Stimulated activated effector memory CD8-positive, alpha-beta T cell treated with anti-CD3 and anti-CD28 coated beads, Interleukin-12 subunit alpha, Interleukin-12 subunit beta, amount 100 ng/mL, for 72 hours (primary cell): ENCODE measurements at regions not wholly inside any gene's neighbourhood (a gene's known extent, or its start where the extent isn't known, plus 50 kb on each side); places are given as distances from the start of the nearest gene placed in this dataset.

Experiments
- ATAC-seq: fragments of 150-1000 bp; cut with Tn5 transposase; 2 replicates; pipeline ENCODE4 v1.10.0; 2021
- DNase-seq, 2 donors: peaks; one replicate each; pipeline ENCODE4 v3.0.0; 2021 to 2022; ENCODE audit warnings: low spot score in 2 of 2
- H3K27ac Mint-ChIP-seq: one replicate; pipeline ENCODE4 v1.8.0; 2022; ENCODE audit warnings: mild to moderate bottlenecking, mixed read lengths
- H3K36me3 Mint-ChIP-seq: one replicate; pipeline ENCODE4 v1.8.0; 2022; ENCODE audit warnings: mild to moderate bottlenecking, mixed read lengths
- H3K4me1 Mint-ChIP-seq: one replicate; pipeline ENCODE4 v1.8.0; 2022; ENCODE audit warnings: mixed read lengths
- H3K4me3 Mint-ChIP-seq: one replicate; pipeline ENCODE4 v1.8.0; 2022; ENCODE audit warnings: mild to moderate bottlenecking, mixed read lengths
- H3K9me3 Mint-ChIP-seq: one replicate; pipeline ENCODE4 v1.8.0; 2022; ENCODE audit warnings: mixed read lengths

DNA sequence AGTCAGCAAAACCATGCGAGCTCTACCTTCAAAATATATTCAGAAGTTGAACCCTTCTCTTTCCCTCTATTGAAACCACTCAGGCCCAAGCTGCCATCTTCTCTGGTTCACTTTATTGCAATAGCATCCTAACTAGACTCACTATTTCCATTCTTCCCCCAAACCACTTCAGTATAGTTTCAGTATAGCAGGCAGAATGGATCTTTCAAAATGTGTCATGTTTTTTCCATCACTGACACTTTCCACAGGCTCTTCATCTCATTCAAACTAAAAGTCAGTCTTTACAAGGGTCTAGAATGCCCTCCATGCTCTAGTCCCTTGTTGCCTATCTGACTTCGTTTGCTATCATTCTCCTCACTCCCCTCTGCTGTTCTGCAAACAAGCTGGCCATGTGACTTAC lies 274.4 kb downstream of the IDS start:
- Mint-ChIP-seq H3K4me3 (no peak overlapping the region), H3K4me1 (no peaks in the 10 kb centered on the region), H3K9me3 (peaks cover 9% of the 10 kb centered on the region), H3K36me3 (no peaks in the 10 kb centered on the region), H3K27ac (no peak overlapping the region)
- no peak for ATAC-seq
- DNase-seq = no peak

DNA sequence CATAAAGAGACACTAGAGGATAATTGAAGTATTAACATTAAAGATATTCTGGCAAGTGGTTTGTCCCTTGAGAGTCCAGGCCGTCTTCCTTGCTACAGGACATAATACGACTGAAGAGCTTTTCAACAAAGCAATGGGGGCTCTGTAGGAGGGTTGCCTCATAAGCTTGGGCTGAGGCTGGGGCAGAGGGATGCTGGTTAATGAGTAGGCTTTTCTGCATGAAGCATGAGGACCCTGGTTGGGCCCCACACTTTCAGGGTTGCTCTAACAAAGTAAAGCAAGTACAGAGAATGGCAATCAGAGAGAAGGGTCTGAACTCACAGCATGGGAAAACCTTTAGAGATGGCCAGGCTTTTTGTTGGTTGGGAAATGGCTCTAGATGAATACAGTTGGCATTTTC lies 281.3 kb downstream of the IDS start:
- ATAC-seq (no peak), DNase-seq (no peak)
- H3K4me3 Mint-ChIP-seq = no peak overlapping the region
- H3K27ac Mint-ChIP-seq = no peak overlapping the region
- no peaks in the 10 kb centered on the region for H3K4me1 Mint-ChIP-seq
- no peaks in the 10 kb centered on the region for H3K36me3 Mint-ChIP-seq
- peaks cover 6% of the 10 kb centered on the region for H3K9me3 Mint-ChIP-seq

DNA sequence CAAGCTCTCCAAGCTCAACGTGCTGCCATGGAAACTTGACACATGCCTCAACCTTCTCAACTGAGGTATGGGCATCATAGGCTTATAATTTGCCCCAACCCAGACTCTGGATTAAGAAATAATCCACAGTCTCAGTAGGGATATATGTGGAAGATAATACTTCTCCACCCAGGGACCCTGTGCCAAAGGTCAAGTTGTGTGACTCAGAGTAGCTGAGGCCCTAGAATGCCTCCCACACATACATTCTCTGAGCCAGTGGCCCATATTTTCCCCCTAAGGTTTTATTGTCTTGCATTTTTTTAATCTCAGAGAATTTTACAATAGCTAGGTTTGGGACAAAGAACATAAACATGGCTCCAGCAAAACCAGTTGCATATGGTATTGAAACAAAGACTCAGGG lies 283.1 kb downstream of the IDS start:
- no peak for DNase-seq
- no peak overlapping the region for H3K27ac Mint-ChIP-seq
- no peaks in the 10 kb centered on the region for H3K36me3 Mint-ChIP-seq
- H3K9me3 Mint-ChIP-seq = peaks cover 1% of the 10 kb centered on the region
- H3K4me3 Mint-ChIP-seq = no peak overlapping the region
- no peak for ATAC-seq
- no peaks in the 10 kb centered on the region for H3K4me1 Mint-ChIP-seq

DNA sequence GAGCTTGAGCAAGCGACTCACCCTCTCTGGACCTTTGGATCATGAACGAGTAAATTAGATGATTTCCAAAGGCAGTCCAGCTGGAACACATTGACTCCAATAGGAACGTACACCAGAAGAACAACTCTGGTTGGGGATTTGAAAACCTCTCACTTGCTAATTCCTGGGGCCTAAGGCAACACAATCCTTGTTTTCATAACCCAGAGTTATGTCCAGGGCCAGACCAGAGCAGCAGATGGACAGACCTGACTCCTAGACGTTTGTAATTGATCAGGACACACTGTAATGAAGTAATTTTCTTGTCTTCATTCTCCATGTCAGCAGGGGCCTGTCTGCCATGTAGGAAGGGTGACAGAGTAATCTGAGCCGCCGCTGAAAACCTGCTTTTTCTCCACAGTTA lies 283.9 kb downstream of the IDS start:
- Mint-ChIP-seq H3K27ac (no peak overlapping the region), H3K9me3 (no peaks in the 10 kb centered on the region)
- ATAC-seq = no peak

DNA sequence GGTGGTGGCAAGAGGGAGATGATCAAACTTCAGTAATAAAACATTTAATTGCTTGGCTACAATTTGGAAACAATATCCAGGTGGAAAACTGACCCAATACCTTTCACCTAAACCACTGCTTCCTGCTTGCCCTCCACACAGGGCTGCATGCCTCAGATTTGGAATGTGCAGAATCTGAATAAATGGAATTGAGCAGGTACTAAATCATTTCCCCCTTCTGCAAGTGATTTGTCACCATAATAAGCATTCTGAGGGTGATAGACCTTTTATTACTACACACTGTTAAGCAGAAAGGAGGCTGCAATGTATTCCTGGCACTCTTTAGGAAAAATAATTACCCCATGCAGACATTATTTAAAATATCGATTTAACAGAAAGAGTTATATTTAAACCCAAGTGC lies 291.8 kb downstream of the IDS start:
- ATAC-seq = no peak
- Mint-ChIP-seq H3K9me3 (no peaks in the 10 kb centered on the region), H3K4me3 (no peak overlapping the region)

More for the DNA sequence above, 283.9 kb downstream of the IDS start:
- H3K4me1 Mint-ChIP-seq = no peaks in the 10 kb centered on the region
- DNase-seq = no peak
- no peak overlapping the region for H3K4me3 Mint-ChIP-seq
- no peaks in the 10 kb centered on the region for H3K36me3 Mint-ChIP-seq

DNA sequence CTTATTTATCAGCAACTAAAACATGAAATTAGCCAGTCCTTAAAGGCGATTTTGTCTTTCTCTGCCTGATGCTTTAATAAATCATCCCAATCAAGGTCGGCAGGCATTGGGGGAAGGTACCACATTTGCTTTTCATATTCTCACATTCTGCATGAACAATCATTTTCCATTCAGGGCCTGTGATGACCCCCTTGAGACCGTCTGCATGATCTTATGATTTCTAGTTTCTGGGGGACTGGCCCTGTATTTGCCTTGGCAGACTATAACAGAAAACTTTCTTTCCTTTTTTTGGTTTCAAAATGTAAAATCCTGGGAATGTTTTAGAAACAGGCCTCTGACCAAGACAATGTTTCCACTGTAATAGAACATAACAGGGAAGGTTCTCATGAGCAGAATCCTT lies 296.8 kb downstream of the IDS start:
- no peak for DNase-seq
- Mint-ChIP-seq H3K36me3 (no peaks in the 10 kb centered on the region), H3K27ac (no peak overlapping the region), H3K9me3 (no peaks in the 10 kb centered on the region), H3K4me3 (no peak overlapping the region), H3K4me1 (no peaks in the 10 kb centered on the region)
- no peak for ATAC-seq

More for the DNA sequence above, 291.8 kb downstream of the IDS start:
- no peak for DNase-seq
- H3K27ac Mint-ChIP-seq = no peak overlapping the region
- no peaks in the 10 kb centered on the region for H3K4me1 Mint-ChIP-seq
- no peaks in the 10 kb centered on the region for H3K36me3 Mint-ChIP-seq

DNA sequence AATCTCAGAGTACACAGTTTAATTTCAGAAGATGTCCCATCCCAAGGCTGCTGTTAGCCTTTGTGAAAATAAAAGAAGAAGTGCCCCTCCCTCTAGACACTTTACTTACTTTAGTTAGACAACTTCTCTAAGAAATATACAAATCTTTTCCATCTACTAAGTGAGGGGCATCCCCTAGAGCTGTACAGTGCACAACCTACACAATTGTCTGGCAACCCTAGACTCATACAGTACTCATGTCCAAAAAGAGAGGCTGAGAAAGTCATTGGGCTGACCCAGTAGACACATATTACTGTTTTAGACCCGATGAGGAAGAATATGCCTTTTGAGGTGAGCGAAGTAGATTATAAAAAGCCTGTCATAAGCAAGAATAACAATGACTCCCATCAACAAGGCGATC lies 297.6 kb downstream of the IDS start:
- Mint-ChIP-seq H3K4me1 (no peaks in the 10 kb centered on the region), H3K27ac (no peak overlapping the region), H3K4me3 (no peak overlapping the region), H3K9me3 (no peaks in the 10 kb centered on the region), H3K36me3 (no peaks in the 10 kb centered on the region)
- no peak for DNase-seq
- ATAC-seq = no peak

DNA sequence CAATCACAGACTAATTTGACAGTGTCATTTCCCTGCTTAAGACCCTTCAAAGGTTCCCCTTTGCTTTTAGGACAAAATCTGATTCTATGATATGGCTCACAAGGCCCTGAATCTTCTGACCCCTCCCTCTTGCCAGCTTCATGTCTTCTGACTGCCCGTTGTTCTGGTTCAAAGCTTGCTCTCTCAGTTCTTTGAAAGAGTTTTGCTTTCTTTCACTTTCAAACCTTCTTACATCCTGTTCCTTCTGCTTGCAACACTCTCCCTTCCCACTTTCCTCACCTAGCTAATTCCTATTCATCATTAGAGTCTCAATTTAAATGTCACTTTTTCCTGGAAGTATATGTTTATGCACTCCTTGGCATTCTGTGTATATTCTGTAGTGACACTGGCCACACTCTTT lies 299.2 kb downstream of the IDS start:
- Mint-ChIP-seq H3K9me3 (no peaks in the 10 kb centered on the region), H3K27ac (no peak overlapping the region), H3K4me1 (no peaks in the 10 kb centered on the region), H3K36me3 (no peaks in the 10 kb centered on the region), H3K4me3 (no peak overlapping the region)
- DNase-seq = no peak
- no peak for ATAC-seq

DNA sequence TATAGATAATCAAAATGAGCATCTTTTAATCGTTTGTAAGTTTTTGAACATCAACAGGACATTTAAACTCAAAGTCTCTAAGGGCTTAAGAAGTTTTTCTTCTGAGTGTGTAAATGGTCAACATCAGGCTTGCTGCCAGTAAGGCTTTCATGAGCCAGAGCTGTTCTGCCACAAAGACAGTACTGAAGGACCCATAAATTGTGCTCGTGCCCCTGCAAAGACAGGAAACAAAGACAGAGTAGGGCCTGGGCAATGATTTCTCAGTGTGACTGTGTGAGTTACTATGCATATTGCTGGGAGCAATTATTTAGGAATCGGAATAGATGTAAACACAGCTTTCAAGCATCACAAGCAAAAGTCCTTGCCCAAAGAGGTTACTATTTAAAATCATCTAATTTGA lies 300.0 kb downstream of the IDS start:
- no peaks in the 10 kb centered on the region for H3K36me3 Mint-ChIP-seq
- no peaks in the 10 kb centered on the region for H3K4me1 Mint-ChIP-seq
- H3K4me3 Mint-ChIP-seq = no peak overlapping the region
- H3K9me3 Mint-ChIP-seq = no peaks in the 10 kb centered on the region
- H3K27ac Mint-ChIP-seq = no peak overlapping the region
- DNase-seq (no peak), ATAC-seq (no peak)

DNA sequence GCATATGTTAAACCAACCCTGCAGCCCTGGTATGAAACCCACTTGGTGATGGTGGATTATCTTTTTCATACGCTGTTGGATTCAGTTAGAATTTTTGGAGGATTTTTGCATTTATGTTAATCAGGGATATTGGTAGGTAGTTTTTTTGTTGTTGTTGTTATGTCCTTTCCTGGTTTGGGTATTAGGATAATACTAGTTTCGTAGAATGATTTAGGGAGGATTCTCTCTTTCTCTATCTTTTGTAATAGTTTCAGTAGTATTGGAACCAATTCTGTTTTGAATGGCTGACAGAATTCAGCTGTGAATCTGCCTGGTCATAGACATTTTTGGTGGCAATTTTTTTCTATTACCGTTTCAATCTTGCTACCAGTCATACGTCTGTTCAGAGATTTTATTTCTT lies 305.4 kb downstream of the IDS start:
- Mint-ChIP-seq H3K36me3 (no peaks in the 10 kb centered on the region), H3K27ac (no peak overlapping the region), H3K4me3 (no peak overlapping the region), H3K9me3 (no peaks in the 10 kb centered on the region), H3K4me1 (no peaks in the 10 kb centered on the region)
- DNase-seq (no peak), ATAC-seq (no peak)

DNA sequence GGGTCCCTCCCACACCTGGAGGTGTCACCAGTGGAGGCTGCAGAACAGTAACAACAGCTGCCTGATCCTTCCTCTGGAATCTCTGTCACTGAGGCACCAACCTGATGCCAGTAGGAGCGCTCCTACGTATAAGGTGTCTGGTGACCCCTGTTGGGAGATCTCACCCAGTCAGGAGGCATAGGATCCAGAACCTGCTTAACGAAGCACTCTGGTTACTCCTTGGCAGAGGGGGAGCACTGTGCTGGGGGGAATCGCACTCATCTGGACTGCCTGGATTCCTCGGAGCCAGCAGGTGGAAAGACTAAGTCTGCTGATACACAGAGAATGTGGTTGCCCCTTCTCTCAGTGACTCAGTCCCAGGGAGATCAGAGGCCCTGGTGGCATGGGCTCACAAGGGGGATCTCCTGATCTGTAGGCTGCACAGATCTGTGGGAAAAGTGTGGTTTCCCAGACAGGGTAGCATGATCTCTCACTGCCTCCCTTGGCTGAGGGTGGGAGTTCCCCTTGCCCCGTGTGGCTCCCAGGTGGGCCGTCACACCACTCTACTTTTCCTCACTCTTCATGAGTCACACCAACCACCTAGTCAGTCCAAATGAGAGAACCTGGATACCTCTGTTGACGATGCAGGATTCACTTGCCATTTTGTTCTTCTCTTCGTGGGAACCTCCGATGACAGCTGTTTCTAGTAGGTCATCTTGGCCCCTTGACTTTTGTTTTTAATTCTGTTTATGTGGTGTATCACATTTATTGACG lies 305.9 kb downstream of the IDS start:
- Mint-ChIP-seq H3K36me3 (no peaks in the 10 kb centered on the region), H3K27ac (no peak overlapping the region), H3K4me1 (no peaks in the 10 kb centered on the region), H3K9me3 (no peaks in the 10 kb centered on the region), H3K4me3 (no peak overlapping the region)
- ATAC-seq (peak; percentile 13), DNase-seq (no peak)

DNA sequence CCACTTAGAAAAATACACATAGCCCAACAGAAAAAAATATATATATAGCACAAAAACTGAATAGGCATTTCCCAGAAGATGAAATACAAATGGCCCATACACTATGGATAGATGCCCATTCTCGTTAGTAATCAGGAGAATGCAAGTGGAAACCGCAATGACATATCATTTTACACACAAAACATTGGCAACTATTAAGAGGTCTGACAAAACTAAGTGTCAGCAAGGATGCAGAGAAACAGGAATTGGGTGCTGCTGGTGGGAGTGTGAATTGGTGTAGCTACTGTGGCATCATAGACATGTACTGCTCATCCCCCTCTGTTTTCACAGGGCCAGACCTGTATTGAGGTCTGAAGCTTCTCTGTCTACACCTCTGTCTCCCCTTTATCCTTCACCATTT lies 320.0 kb downstream of the IDS start:
- DNase-seq (no peak), ATAC-seq (no peak)
- Mint-ChIP-seq H3K4me3 (no peak overlapping the region), H3K9me3 (no peaks in the 10 kb centered on the region), H3K4me1 (no peaks in the 10 kb centered on the region), H3K36me3 (no peaks in the 10 kb centered on the region), H3K27ac (no peak overlapping the region)

DNA sequence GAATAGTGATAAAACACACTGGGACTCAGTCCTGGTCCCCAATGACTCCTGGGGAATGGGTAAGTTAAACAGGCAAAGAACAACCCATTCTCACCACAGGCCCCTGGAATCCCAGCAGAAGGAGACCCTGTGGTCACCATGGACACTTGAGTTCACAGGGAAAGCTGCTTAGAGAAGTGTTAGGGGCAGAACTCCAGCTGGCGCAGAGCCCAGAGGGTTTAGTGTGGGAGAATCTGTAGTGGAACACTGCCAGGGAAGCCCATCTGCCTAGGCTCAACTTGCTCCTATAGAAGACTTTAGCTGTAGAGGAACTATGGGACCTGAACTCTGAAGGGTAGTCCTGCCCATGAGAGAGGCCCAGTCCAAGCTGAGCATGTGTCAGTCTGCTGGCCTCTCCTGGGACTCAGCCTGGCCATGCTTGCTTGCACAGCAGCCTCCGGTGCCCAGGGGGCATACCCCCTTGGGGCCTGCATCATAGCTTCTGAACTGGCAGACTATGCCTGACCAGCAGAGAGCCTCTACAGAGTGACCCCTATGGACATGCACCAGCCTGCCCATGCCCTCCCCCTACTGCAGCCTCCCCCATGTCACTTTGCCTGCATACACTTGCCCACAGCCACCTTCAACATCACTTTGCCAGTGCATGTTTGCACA lies 343.5 kb downstream of the IDS start:
- H3K4me1 Mint-ChIP-seq = no peaks in the 10 kb centered on the region
- H3K27ac Mint-ChIP-seq = no peak overlapping the region
- ATAC-seq (no peak), DNase-seq (no peak)
- H3K36me3 Mint-ChIP-seq = no peaks in the 10 kb centered on the region
- peaks cover 5% of the 10 kb centered on the region for H3K9me3 Mint-ChIP-seq
- H3K4me3 Mint-ChIP-seq = no peak overlapping the region

DNA sequence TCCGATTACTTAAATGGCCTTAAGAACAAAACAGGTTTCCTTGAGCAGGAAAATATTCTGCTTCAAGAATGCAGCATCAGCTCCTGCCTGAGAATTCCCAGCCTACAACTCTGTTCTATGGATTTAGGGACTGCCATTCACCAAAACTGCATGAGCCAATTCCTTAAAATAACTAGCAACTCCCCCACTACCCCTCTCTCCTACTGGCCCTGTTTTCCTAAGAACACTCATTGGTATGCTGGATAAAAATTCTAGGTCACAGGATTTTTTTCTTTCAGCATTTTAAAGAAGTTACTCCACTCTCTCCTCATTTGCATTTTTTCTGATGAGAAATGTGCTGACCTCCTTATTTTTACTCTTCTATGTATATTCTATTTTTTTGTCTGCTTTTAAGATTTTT lies 347.1 kb downstream of the IDS start:
- peaks cover 5% of the 10 kb centered on the region for H3K9me3 Mint-ChIP-seq
- ATAC-seq = no peak
- no peaks in the 10 kb centered on the region for H3K4me1 Mint-ChIP-seq
- DNase-seq = no peak
- no peaks in the 10 kb centered on the region for H3K36me3 Mint-ChIP-seq
- H3K4me3 Mint-ChIP-seq = no peak overlapping the region
- H3K27ac Mint-ChIP-seq = no peak overlapping the region

DNA sequence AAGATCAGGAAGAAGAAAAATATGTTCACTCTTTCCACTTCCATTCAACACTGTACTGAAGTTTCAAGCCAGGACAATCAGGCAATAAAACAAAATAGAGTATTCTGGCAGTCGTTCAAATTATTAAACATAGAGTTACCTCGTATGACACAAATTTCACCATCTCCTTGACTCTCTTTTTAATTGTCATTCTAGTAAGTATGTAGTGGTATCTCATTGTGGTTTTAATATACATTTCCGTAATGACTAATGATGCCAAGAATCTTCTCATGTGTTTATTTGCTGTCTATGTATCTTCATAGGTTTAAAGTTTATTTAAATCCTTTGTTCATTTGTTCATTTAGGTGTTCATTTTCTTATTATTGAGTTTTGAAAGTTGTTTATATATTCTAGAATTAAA lies 352.2 kb downstream of the IDS start:
- no peak for ATAC-seq
- Mint-ChIP-seq H3K4me1 (no peaks in the 10 kb centered on the region), H3K27ac (no peak overlapping the region)

More for the DNA sequence above, 352.2 kb downstream of the IDS start:
- no peak overlapping the region for H3K4me3 Mint-ChIP-seq
- H3K9me3 Mint-ChIP-seq = no peaks in the 10 kb centered on the region
- no peak for DNase-seq
- H3K36me3 Mint-ChIP-seq = no peaks in the 10 kb centered on the region
